ENCODE measurements at regions not wholly inside any gene's neighbourhood (a gene's known extent, or its start where the extent isn't known, plus 50 kb on each side); places are given as distances from the start of the nearest gene placed in this dataset.

DNA sequence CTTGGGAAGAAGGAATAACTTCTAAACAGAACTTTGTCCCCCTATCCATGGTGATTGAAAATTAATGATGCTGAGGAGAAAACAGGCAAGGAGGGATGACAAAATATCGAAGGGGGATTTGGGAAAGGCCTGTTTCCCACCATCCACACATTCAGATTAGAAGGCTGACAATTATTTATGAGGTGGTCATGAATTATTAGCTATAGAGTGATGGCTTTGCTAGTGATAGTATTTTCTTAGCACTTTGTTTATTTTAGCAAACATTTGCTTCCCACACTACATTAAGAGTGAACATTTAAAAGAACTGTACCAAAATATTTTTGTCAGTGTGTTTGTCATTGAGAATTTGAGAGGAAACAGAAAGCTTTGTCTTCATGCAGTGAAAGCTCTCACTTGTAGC is 172.6 kb upstream of the PDZRN3 start:
- intact Hi-C loops (cut with micrococcal nuclease): no loop called here
- H3K4me3 Mint-ChIP-seq: no peak overlapping the region
- CTCF ChIA-PET: no interaction called here
- no peak overlapping the region for H3K27ac Mint-ChIP-seq
- H3K36me3 Mint-ChIP-seq (ENCODE audit: low read depth): no peaks in the 10 kb centered on the region
- ATAC-seq (ENCODE audit: low read depth) (no peak), DNase-seq (no peak)
- H3K9me3 Mint-ChIP-seq: peaks cover 9% of the 10 kb centered on the region
- no peaks in the 10 kb centered on the region for H3K27me3 Mint-ChIP-seq
- no peaks in the 10 kb centered on the region for H3K4me1 Mint-ChIP-seq
- TF ChIP-seq, protein P1, sequence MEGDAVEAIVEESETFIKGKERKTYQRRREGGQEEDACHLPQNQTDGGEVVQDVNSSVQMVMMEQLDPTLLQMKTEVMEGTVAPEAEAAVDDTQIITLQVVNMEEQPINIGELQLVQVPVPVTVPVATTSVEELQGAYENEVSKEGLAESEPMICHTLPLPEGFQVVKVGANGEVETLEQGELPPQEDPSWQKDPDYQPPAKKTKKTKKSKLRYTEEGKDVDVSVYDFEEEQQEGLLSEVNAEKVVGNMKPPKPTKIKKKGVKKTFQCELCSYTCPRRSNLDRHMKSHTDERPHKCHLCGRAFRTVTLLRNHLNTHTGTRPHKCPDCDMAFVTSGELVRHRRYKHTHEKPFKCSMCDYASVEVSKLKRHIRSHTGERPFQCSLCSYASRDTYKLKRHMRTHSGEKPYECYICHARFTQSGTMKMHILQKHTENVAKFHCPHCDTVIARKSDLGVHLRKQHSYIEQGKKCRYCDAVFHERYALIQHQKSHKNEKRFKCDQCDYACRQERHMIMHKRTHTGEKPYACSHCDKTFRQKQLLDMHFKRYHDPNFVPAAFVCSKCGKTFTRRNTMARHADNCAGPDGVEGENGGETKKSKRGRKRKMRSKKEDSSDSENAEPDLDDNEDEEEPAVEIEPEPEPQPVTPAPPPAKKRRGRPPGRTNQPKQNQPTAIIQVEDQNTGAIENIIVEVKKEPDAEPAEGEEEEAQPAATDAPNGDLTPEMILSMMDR (IDR thresholded peaks at IDR 0.05): no peak
- POLR2A ChIA-PET: no interaction called here

DNA sequence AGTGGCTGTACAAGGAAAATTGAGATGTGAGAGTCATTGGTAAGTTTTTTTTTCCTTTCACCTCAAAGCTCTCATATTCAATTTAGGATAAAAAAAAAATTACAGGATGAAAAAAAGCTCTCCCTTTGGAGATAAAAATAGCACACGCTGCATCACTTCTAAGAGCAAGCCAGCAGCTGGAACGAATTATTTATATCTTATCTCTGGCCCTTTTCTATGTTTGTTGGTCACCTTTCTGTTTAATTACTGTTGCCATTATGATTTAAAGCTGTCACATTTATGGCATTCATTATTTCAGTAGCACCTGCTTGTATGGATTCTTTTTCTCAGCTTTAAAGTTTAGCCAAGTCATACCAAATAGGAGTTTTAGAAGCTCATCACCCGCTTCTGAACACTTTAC is 171.6 kb upstream of the PDZRN3 start:
- Mint-ChIP-seq H3K9me3 (peaks cover 9% of the 10 kb centered on the region), H3K4me1 (no peaks in the 10 kb centered on the region), H3K4me3 (no peak overlapping the region), H3K36me3 (ENCODE audit: low read depth) (no peaks in the 10 kb centered on the region), H3K27me3 (no peaks in the 10 kb centered on the region), H3K27ac (no peak overlapping the region)
- ChIA-PET CTCF (no interaction called here), POLR2A (no interaction called here)
- TF ChIP-seq, protein P1 (IDR thresholded peaks at IDR 0.05): no peak
- intact Hi-C loops (cut with micrococcal nuclease): no loop called here
- ATAC-seq (ENCODE audit: low read depth): no peak
- no peak for DNase-seq

DNA sequence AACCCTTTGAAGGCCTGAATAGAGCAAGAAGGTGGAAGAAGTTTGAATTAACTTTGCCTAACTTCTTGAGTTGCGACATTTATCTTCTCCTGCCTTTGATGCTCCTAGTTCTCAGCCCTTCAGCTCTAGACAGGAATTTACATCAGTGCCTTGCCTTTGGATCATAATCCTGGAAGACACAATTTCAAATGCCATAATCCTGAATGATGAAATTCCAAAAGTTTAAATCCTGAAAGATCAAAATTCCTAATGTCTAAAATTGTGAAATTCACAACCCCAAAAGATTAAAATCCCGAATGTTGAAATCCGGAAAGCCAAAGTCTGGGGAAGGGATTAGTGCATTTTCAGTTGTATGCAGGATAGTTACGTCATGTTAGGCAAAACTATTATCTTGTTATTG is 166.6 kb upstream of the PDZRN3 start:
- TF ChIP-seq, protein P1 (IDR thresholded peaks at IDR 0.05): no peak
- Mint-ChIP-seq H3K9me3 (peaks cover 5% of the 10 kb centered on the region), H3K36me3 (ENCODE audit: low read depth) (no peaks in the 10 kb centered on the region), H3K4me3 (no peak overlapping the region), H3K27me3 (no peaks in the 10 kb centered on the region), H3K27ac (no peak overlapping the region), H3K4me1 (no peaks in the 10 kb centered on the region)
- intact Hi-C loops (cut with micrococcal nuclease): no loop called here
- ATAC-seq (ENCODE audit: low read depth): no peak
- POLR2A ChIA-PET: no interaction called here
- no peak for DNase-seq
- CTCF ChIA-PET: no interaction called here

DNA sequence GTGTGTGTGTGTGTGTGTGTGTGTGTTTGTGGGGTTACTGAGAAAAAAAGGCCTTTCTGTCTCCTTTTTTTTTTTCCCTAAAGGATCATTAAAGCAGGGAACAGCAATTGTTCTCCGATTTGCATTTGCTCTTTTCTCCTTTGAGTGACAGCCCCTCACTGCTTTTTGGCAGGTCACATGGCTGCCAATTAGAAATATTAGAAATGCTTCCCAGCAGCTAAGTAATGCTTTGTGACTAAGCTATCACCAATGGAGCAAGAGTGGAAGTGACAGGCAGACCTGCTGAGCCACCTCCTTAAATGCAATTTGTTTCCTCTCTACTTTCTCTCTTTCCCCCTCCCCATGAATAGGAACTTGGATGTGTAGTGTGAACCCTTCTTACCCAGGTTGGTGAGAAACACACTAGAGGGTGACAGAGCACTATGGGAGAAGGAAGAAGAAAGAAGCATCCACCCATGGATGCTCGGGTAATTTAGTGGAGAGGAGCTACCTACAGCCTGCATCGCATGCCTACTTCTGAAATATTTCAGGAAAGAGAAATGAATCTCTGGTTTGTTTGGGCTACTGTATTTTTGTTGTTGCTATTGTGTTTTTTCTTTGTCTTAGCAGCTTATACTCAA is 165.2 kb upstream of the PDZRN3 start:
- no peak overlapping the region for H3K4me3 Mint-ChIP-seq
- no peaks in the 10 kb centered on the region for H3K4me1 Mint-ChIP-seq
- intact Hi-C loops (cut with micrococcal nuclease): no loop called here
- ATAC-seq (ENCODE audit: low read depth): no peak
- POLR2A ChIA-PET: no interaction called here
- no peak for DNase-seq
- no peaks in the 10 kb centered on the region for H3K36me3 Mint-ChIP-seq (ENCODE audit: low read depth)
- no peak overlapping the region for H3K27ac Mint-ChIP-seq
- H3K9me3 Mint-ChIP-seq: peaks cover 7% of the 10 kb centered on the region
- TF ChIP-seq, protein P1 (IDR thresholded peaks at IDR 0.05): no peak
- CTCF ChIA-PET: no interaction called here
- no peaks in the 10 kb centered on the region for H3K27me3 Mint-ChIP-seq

DNA sequence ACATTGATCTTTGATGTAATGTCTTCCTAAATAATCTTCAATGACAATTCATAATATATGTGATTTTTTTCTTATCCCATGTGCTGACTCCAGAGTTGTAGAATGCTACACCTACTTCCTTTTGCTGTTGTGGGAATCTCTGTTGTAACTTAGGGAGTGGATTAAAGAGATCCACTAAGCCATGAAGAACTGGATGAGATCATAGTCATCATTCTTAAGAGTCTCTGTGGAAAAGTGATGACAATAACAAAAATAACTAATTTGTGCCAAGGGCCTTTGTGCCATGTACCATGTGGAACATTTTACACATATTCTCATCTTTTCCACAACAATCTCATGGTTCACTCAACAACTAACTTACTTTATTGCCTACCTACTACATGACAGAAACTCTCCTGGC is 162.9 kb upstream of the PDZRN3 start:
- Mint-ChIP-seq H3K27ac (no peak overlapping the region), H3K4me3 (no peak overlapping the region), H3K36me3 (ENCODE audit: low read depth) (no peaks in the 10 kb centered on the region), H3K27me3 (no peaks in the 10 kb centered on the region), H3K4me1 (no peaks in the 10 kb centered on the region), H3K9me3 (peaks cover 4% of the 10 kb centered on the region)
- CTCF ChIA-PET: no interaction called here
- ATAC-seq (ENCODE audit: low read depth) (no peak), DNase-seq (no peak)
- POLR2A ChIA-PET: no interaction called here
- TF ChIP-seq, protein P1 (IDR thresholded peaks at IDR 0.05): no peak
- intact Hi-C loops (cut with micrococcal nuclease): no loop called here

All from activated B cell treated with CpG ODN at 0.5 μM for 24 hours (primary cell).